GM12873 (cell line): ENCODE measurements at regions not wholly inside any gene's neighbourhood (a gene's known extent, or its start where the extent isn't known, plus 50 kb on each side); places are given as distances from the start of the nearest gene placed in this dataset.

Source experiments
- CTCF ChIP-seq: IDR thresholded peaks from 2 replicates; pipeline ENCODE4 v1.5.1; 2012; ENCODE audit warnings: low read depth, mild to moderate bottlenecking, moderate library complexity, low read length, control low read depth; ENCODE audit not compliant: insufficient read depth; ENCODE audit errors: missing control alignments

- no peak for TF ChIP-seq CTCF
These were observed 161.0 kb upstream of the RORB start for GRCh38 chr9:74336161-74336560.

- no peak for TF ChIP-seq CTCF
These were observed 148.4 kb upstream of the RORB start for GRCh38 chr9:74348777-74349176.

- no peak for TF ChIP-seq CTCF
These were observed 142.0 kb upstream of the RORB start for GRCh38 chr9:74355107-74355506.

- TF ChIP-seq CTCF, result no peak
These were observed 139.6 kb upstream of the RORB start for GRCh38 chr9:74357577-74357976.

- TF ChIP-seq CTCF, result no peak
These were observed 138.2 kb upstream of the RORB start for GRCh38 chr9:74358959-74359358.

- no peak for TF ChIP-seq CTCF
These were observed 135.6 kb upstream of the RORB start for GRCh38 chr9:74361508-74361907.

GRCh38 chr9:74362423-74362822 is 134.7 kb upstream of the RORB start:
- TF ChIP-seq CTCF, result no peak
